Loucy (cell line): ENCODE measurements at regions not wholly inside any gene's neighbourhood (a gene's known extent, or its start where the extent isn't known, plus 50 kb on each side); places are given as distances from the start of the nearest gene placed in this dataset.

Source experiments
- EZH2phosphoT487 ChIP-seq: fragments of 200-600 bp; IDR thresholded peaks from 2 replicates; pipeline ENCODE4 v1.6.1; 2018; ENCODE audit warnings: antibody characterized with exemption, mild to moderate bottlenecking, moderate library complexity, borderline replicate concordance
- TF ChIP-seq, protein P1 (sequence below): fragments of 200-600 bp; sonication (generic); conservative IDR thresholded peaks from 2 replicates; pipeline ENCODE4 v1.5.1; 2014; ENCODE audit warnings: mild to moderate bottlenecking, antibody characterized with exemption, low read length

GRCh38 chr5:164145458-164145857, 640.0 kb downstream of the MAT2B start:
- TF ChIP-seq, protein P1, sequence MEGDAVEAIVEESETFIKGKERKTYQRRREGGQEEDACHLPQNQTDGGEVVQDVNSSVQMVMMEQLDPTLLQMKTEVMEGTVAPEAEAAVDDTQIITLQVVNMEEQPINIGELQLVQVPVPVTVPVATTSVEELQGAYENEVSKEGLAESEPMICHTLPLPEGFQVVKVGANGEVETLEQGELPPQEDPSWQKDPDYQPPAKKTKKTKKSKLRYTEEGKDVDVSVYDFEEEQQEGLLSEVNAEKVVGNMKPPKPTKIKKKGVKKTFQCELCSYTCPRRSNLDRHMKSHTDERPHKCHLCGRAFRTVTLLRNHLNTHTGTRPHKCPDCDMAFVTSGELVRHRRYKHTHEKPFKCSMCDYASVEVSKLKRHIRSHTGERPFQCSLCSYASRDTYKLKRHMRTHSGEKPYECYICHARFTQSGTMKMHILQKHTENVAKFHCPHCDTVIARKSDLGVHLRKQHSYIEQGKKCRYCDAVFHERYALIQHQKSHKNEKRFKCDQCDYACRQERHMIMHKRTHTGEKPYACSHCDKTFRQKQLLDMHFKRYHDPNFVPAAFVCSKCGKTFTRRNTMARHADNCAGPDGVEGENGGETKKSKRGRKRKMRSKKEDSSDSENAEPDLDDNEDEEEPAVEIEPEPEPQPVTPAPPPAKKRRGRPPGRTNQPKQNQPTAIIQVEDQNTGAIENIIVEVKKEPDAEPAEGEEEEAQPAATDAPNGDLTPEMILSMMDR, result no peak
- TF ChIP-seq EZH2phosphoT487, result no peak
